H9 (cell line): ENCODE measurements at regions not wholly inside any gene's neighbourhood (a gene's known extent, or its start where the extent isn't known, plus 50 kb on each side); places are given as distances from the start of the nearest gene placed in this dataset.
"Not testable (repeated sequence)": the region's sequence is repeated elsewhere in the genome, so short reads cannot be mapped to it uniquely, and the experiment has no call there.

Source experiments
- DNase-seq: peaks from one replicate; pipeline ENCODE4 v3.0.0-alpha.2; 2017
- H2AFZ ChIP-seq: one replicate; pipeline ENCODE4 v1.6.1; 2013; ENCODE audit warnings: mild to moderate bottlenecking, low read length, control low read depth, moderate library complexity
- H2AK5ac ChIP-seq: 2 replicates; pipeline ENCODE4 v1.6.1; 2013; ENCODE audit warnings: low read length, control low read depth, mixed read lengths; ENCODE audit not compliant: insufficient read length
- H2BK120ac ChIP-seq: one replicate; pipeline ENCODE4 v1.6.1; 2013; ENCODE audit warnings: low read depth, mild to moderate bottlenecking, low read length, control low read depth, inconsistent platforms; ENCODE audit not compliant: poor library complexity, severe bottlenecking
- H2BK12ac ChIP-seq: 2 replicates; pipeline ENCODE4 v1.6.1; 2013; ENCODE audit warnings: low read length, control low read depth, mixed read lengths, low read depth; ENCODE audit not compliant: insufficient read length
- H2BK15ac ChIP-seq: 2 replicates; pipeline ENCODE4 v1.6.1; 2013; ENCODE audit warnings: low read depth, low read length, control low read depth
- H2BK20ac ChIP-seq: one replicate; pipeline ENCODE4 v1.6.1; 2013; ENCODE audit warnings: low read depth, mild to moderate bottlenecking, low read length, control low read depth, inconsistent platforms; ENCODE audit not compliant: poor library complexity, severe bottlenecking
- H2BK5ac ChIP-seq: 2 replicates; pipeline ENCODE4 v1.6.1; 2013; ENCODE audit warnings: low read length, control low read depth, mixed read lengths; ENCODE audit not compliant: insufficient read length
- H3K14ac ChIP-seq: 2 replicates; pipeline ENCODE4 v1.6.1; 2013; ENCODE audit warnings: low read length, control low read depth; ENCODE audit not compliant: insufficient read depth
- H3K18ac ChIP-seq: 2 replicates; pipeline ENCODE4 v1.6.1; 2013; ENCODE audit warnings: low read depth, mild to moderate bottlenecking, mixed read lengths, low read length, control low read depth; ENCODE audit not compliant: insufficient read length
- H3K23ac ChIP-seq: 2 replicates; pipeline ENCODE4 v1.6.1; 2013; ENCODE audit warnings: low read length, control low read depth, mixed read lengths, low read depth; ENCODE audit not compliant: insufficient read length
- H3K23me2 ChIP-seq: 2 replicates; pipeline ENCODE4 v1.6.1; 2013; ENCODE audit warnings: low read depth, mild to moderate bottlenecking, mixed read lengths, low read length, control low read depth; ENCODE audit not compliant: insufficient read length, poor library complexity, severe bottlenecking
- H3K27ac ChIP-seq: 2 replicates; pipeline ENCODE4 v1.5.1; 2013; ENCODE audit warnings: low read length, control low read depth, mixed read lengths, low read depth; ENCODE audit not compliant: insufficient read length
- H3K27me3 ChIP-seq: 2 replicates; pipeline ENCODE4 v1.6.1; 2013; ENCODE audit warnings: low read length, control low read depth, inconsistent platforms; ENCODE audit not compliant: insufficient read depth
- H3K4ac ChIP-seq: 2 replicates; pipeline ENCODE4 v1.6.1; 2013; ENCODE audit warnings: low read depth, mild to moderate bottlenecking, control low read depth, inconsistent platforms, low read length, moderate library complexity
- H3K4me1 ChIP-seq: 2 replicates; pipeline ENCODE4 v1.6.1; 2013; ENCODE audit warnings: low read length, control low read depth, inconsistent platforms; ENCODE audit not compliant: insufficient read depth
- H3K4me2 ChIP-seq: 2 replicates; pipeline ENCODE4 v1.6.1; 2013; ENCODE audit warnings: low read length, control low read depth, mixed read lengths; ENCODE audit not compliant: insufficient read length, insufficient read depth
- H3K56ac ChIP-seq: 2 replicates; pipeline ENCODE4 v1.6.1; 2013; ENCODE audit warnings: low read depth, mild to moderate bottlenecking, mixed read lengths, low read length, control low read depth; ENCODE audit not compliant: insufficient read length
- H3K79me1 ChIP-seq: 2 replicates; pipeline ENCODE4 v1.6.1; 2013; ENCODE audit warnings: low read depth, mild to moderate bottlenecking, moderate library complexity, low read length, control low read depth, inconsistent platforms; ENCODE audit not compliant: insufficient read depth, poor library complexity, severe bottlenecking
- H3K79me2 ChIP-seq: 2 replicates; pipeline ENCODE4 v1.6.1; 2013; ENCODE audit warnings: low read length, control low read depth, inconsistent platforms; ENCODE audit not compliant: insufficient read depth
- H3K9ac ChIP-seq: 2 replicates; pipeline ENCODE4 v1.6.1; 2013; ENCODE audit warnings: low read length, control low read depth, mixed read lengths; ENCODE audit not compliant: insufficient read length; ENCODE audit errors: extremely low read depth
- H3K9me3 ChIP-seq: one replicate; pipeline ENCODE4 v1.6.1; 2013; ENCODE audit warnings: low read depth, low read length, inconsistent platforms; ENCODE audit not compliant: control insufficient read depth
- H3T11ph ChIP-seq: one replicate; pipeline ENCODE4 v1.6.1; 2013; ENCODE audit warnings: mild to moderate bottlenecking, low read length, control low read depth, inconsistent platforms
- H4K20me1 ChIP-seq: one replicate; pipeline ENCODE4 v1.6.1; 2013; ENCODE audit not compliant: control insufficient read depth, insufficient read length, insufficient read depth
- H4K5ac ChIP-seq: 2 replicates; pipeline ENCODE4 v1.6.1; 2013; ENCODE audit warnings: low read depth, mild to moderate bottlenecking, mixed read lengths, low read length, control low read depth; ENCODE audit not compliant: insufficient read length
- H4K8ac ChIP-seq: replicated peaks from 2 replicates; pipeline ENCODE4 v1.6.1; 2013; ENCODE audit warnings: low read length, control low read depth, mixed read lengths, low read depth; ENCODE audit not compliant: insufficient read length
- H4K91ac ChIP-seq: 2 replicates; pipeline ENCODE4 v1.6.1; 2013; ENCODE audit warnings: low read depth, mild to moderate bottlenecking, moderate library complexity, mixed read lengths, low read length, control low read depth; ENCODE audit not compliant: insufficient read length
- H3K27ac Mint-ChIP-seq, 3 experiments: 2 replicates in 2 of 3; 3 replicates in 1 of 3; pipeline ENCODE4 v1.8.0; 2020 to 2021; ENCODE audit warnings: mixed read lengths in 3 of 3, mild to moderate bottlenecking in 1 of 3, moderate library complexity in 1 of 3
- H3K27me3 Mint-ChIP-seq: 2 replicates; pipeline ENCODE4 v1.8.0; 2021; ENCODE audit warnings: low read depth, mild to moderate bottlenecking, moderate library complexity, mixed read lengths
- H3K36me3 Mint-ChIP-seq, 3 experiments: 2 replicates in 2 of 3; 3 replicates in 1 of 3; pipeline ENCODE4 v1.8.0; 2020 to 2021; ENCODE audit warnings: low read depth in 3 of 3, mixed read lengths in 3 of 3; ENCODE audit not compliant: insufficient read depth in 1 of 3
- H3K4me1 Mint-ChIP-seq, 2 experiments: 2 replicates each; pipeline ENCODE4 v1.8.0; 2020; ENCODE audit warnings: mixed read lengths in 2 of 2
- H3K4me3 Mint-ChIP-seq, 2 experiments: 2 replicates in 1 of 2; 3 replicates in 1 of 2; pipeline ENCODE4 v1.8.0; 2020 to 2021; ENCODE audit warnings: mild to moderate bottlenecking in 2 of 2, mixed read lengths in 2 of 2, moderate library complexity in 1 of 2
- H3K9me3 Mint-ChIP-seq, 2 experiments: 2 replicates in 1 of 2; 3 replicates in 1 of 2; pipeline ENCODE4 v1.8.0; 2020; ENCODE audit warnings: mild to moderate bottlenecking in 2 of 2, mixed read lengths in 2 of 2, moderate library complexity in 1 of 2
- WGBS: extraction: QIAGEN DNeasy Blood & Tissue Kit; methylation state at CpG from one replicate; pipeline ENCODE4 v1.1.7; 2013; ENCODE audit warnings: missing lambda C conversion rate, low lambda C conversion rate, mixed read lengths; ENCODE audit not compliant: insufficient read length; ENCODE audit errors: extremely low coverage; 5-methylcytosine and 5-hydroxymethylcytosine counted together
- TF ChIP-seq, protein P1 (sequence below): fragments of 200-600 bp; sonication (generic); conservative IDR thresholded peaks from 3 replicates; pipeline ENCODE4 v1.8.0; 2021; ENCODE audit warnings: antibody characterized with exemption, mild to moderate bottlenecking

DNA sequence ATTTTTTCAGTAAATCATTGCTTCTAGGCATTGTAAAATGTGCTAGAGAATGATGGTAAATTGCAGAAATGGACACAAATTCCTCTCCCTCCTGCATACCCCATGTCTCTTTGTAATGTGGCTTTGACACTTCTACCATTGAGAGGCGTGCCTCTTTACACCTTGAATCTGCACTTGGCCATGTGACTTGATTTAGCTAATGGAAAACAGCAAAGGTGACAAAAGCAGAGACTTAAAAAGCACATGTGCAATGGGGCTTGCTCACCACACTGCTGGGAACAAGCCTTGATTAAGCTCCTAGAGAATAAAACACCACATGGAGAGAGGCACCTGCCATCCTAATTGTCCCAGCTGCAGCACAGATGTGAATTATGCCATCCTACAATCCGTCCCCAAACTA lies 69.9 kb upstream of the NAA35 start:
- Histone ChIP-seq H2AK5ac (no peak overlapping the region), H4K8ac (no peak overlapping the region), H2BK5ac (no peak overlapping the region), H3K14ac (no peak overlapping the region), H3K56ac (no peak overlapping the region), H3K23me2 (no peaks in the 10 kb centered on the region), H4K91ac (no peak overlapping the region), H3K4me1 (peaks cover 7% of the 10 kb centered on the region; the same call in 1 of the 2 replicates), H3K23ac (no peak overlapping the region), H3K9ac (no peak overlapping the region), H3K27ac (no peak overlapping the region), H2BK20ac (no peak overlapping the region), H2BK120ac (no peak overlapping the region), H3K9me3 (no peaks in the 10 kb centered on the region), H3K18ac (no peak overlapping the region), H3K4me2 (no peak overlapping the region), H3T11ph (no peak overlapping the region), H4K5ac (no peak overlapping the region), H3K79me2 (no peaks in the 10 kb centered on the region), H3K79me1 (no peaks in the 10 kb centered on the region), H2AFZ (no peak overlapping the region), H3K27me3 (no peaks in the 10 kb centered on the region), H3K4ac (no peak overlapping the region), H4K20me1 (no peaks in the 10 kb centered on the region), H2BK15ac (no peak overlapping the region), H2BK12ac (no peak overlapping the region)
- Mint-ChIP-seq H3K4me1 (peaks cover 6 to 10% of the 10 kb centered on the region in 2 experiments), H3K36me3 (no peaks in the 10 kb centered on the region), H3K4me3 (no peak overlapping the region; a peak in 1 of 5 replicates), H3K9me3 (no peaks in the 10 kb centered on the region), H3K27ac (peak overlapping the region in 1 of 3 experiments; percentile 4; a peak in 1 of 7 replicates), H3K27me3 (no peaks in the 10 kb centered on the region)
- DNase-seq = no peak
- WGBS = no CpG with 5 or more reads among the region's 2 CpGs
- TF ChIP-seq, protein P1, sequence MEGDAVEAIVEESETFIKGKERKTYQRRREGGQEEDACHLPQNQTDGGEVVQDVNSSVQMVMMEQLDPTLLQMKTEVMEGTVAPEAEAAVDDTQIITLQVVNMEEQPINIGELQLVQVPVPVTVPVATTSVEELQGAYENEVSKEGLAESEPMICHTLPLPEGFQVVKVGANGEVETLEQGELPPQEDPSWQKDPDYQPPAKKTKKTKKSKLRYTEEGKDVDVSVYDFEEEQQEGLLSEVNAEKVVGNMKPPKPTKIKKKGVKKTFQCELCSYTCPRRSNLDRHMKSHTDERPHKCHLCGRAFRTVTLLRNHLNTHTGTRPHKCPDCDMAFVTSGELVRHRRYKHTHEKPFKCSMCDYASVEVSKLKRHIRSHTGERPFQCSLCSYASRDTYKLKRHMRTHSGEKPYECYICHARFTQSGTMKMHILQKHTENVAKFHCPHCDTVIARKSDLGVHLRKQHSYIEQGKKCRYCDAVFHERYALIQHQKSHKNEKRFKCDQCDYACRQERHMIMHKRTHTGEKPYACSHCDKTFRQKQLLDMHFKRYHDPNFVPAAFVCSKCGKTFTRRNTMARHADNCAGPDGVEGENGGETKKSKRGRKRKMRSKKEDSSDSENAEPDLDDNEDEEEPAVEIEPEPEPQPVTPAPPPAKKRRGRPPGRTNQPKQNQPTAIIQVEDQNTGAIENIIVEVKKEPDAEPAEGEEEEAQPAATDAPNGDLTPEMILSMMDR = no peak

- peak overlapping the region in 1 of 3 experiments; percentile 36; a peak in 1 of 7 replicates for H3K27ac Mint-ChIP-seq
- H3K4me3 Mint-ChIP-seq, H3K4me2 ChIP-seq, H3K36me3 Mint-ChIP-seq, H3K4me1 ChIP-seq, H3K79me1 ChIP-seq, H4K91ac ChIP-seq, H3K18ac ChIP-seq, H2BK5ac ChIP-seq, H3K23me2 ChIP-seq, H3K9me3 Mint-ChIP-seq, H2BK15ac ChIP-seq, H3K4me1 Mint-ChIP-seq, H3K14ac ChIP-seq, H3K79me2 ChIP-seq, H3K9me3 ChIP-seq, H3K56ac ChIP-seq, H3K9ac ChIP-seq, DNase-seq, H4K20me1 ChIP-seq, H3K27ac ChIP-seq, H2BK20ac ChIP-seq, H3K27me3 ChIP-seq, H3K27me3 Mint-ChIP-seq, H2AK5ac ChIP-seq, H3K23ac ChIP-seq, H4K8ac ChIP-seq, H4K5ac ChIP-seq, H3T11ph ChIP-seq, H3K4ac ChIP-seq, H2BK120ac ChIP-seq, H2AFZ ChIP-seq, H2BK12ac ChIP-seq: not testable (repeated sequence)
- WGBS = no CpG with 5 or more reads among the region's 5 CpGs
Measured at GRCh38 chr9:85871683-85872082, 69.3 kb upstream of the NAA35 start.
